Endodermal cell (in vitro differentiated cells): ENCODE measurements at regions not wholly inside any gene's neighbourhood (a gene's known extent, or its start where the extent isn't known, plus 50 kb on each side); places are given as distances from the start of the nearest gene placed in this dataset.

Source experiments
- DNase-seq: peaks from one replicate; pipeline ENCODE4 v3.0.0-alpha.2; 2017
- H3K27ac ChIP-seq: 2 replicates; pipeline ENCODE4 v1.5.1; 2013; ENCODE audit warnings: mild to moderate bottlenecking, low read depth, low read length, moderate library complexity
- H3K27me3 ChIP-seq: 2 replicates; pipeline ENCODE4 v1.6.1; 2013; ENCODE audit warnings: mild to moderate bottlenecking, low read length, moderate library complexity; ENCODE audit not compliant: insufficient read depth, control insufficient read depth, poor library complexity, severe bottlenecking
- H3K36me3 ChIP-seq: 2 replicates; pipeline ENCODE4 v1.7.0; 2013; ENCODE audit warnings: mild to moderate bottlenecking, low read length, moderate library complexity; ENCODE audit not compliant: control insufficient read depth, insufficient read depth
- H3K4me1 ChIP-seq: one replicate; pipeline ENCODE4 v1.7.0; 2013; ENCODE audit warnings: low read length; ENCODE audit not compliant: control insufficient read depth, insufficient read depth
- H3K4me3 ChIP-seq: 2 replicates; pipeline ENCODE4 v1.5.1; 2013; ENCODE audit warnings: mild to moderate bottlenecking, low read length, moderate library complexity
- H3K9ac ChIP-seq: 2 replicates; pipeline ENCODE4 v1.6.1; 2013; ENCODE audit warnings: mild to moderate bottlenecking, low read length, moderate library complexity; ENCODE audit not compliant: poor library complexity, severe bottlenecking; ENCODE audit errors: extremely low read depth
- H3K9me3 ChIP-seq: 2 replicates; pipeline ENCODE4 v1.6.1; 2013; ENCODE audit warnings: mild to moderate bottlenecking, low read length, moderate library complexity; ENCODE audit not compliant: control insufficient read depth
- H3K27ac Mint-ChIP-seq: 2 replicates; pipeline ENCODE4 v1.8.0; 2020; ENCODE audit warnings: mixed read lengths
- H3K27me3 Mint-ChIP-seq: 2 replicates; pipeline ENCODE4 v1.8.0; 2021; ENCODE audit warnings: mild to moderate bottlenecking, mixed read lengths; ENCODE audit not compliant: insufficient read depth
- H3K36me3 Mint-ChIP-seq: 2 replicates; pipeline ENCODE4 v1.8.0; 2020; ENCODE audit warnings: low read depth, mixed read lengths
- H3K4me1 Mint-ChIP-seq: 2 replicates; pipeline ENCODE4 v1.8.0; 2020; ENCODE audit warnings: mixed read lengths
- H3K4me3 Mint-ChIP-seq: 2 replicates; pipeline ENCODE4 v1.8.0; 2020; ENCODE audit warnings: mild to moderate bottlenecking, moderate library complexity, mixed read lengths
- H3K9me3 Mint-ChIP-seq: 2 replicates; pipeline ENCODE4 v1.8.0; 2020; ENCODE audit warnings: mild to moderate bottlenecking, mixed read lengths
- CTCF ChIP-seq: fragments of 200-600 bp; sonication (generic); conservative IDR thresholded peaks from 2 replicates; pipeline ENCODE4 v1.5.0; 2021; ENCODE audit warnings: antibody characterized with exemption, mild to moderate bottlenecking
- WGBS, 2 experiments: methylation state at CpG; one replicate each; pipeline versions ENCODE4 v1.1.5 to v1.1.7; 2013; ENCODE audit warnings: missing lambda C conversion rate in 2 of 2, mixed read lengths in 1 of 2; ENCODE audit not compliant: insufficient coverage in 1 of 2, insufficient read length in 1 of 2; 5-methylcytosine and 5-hydroxymethylcytosine counted together

GRCh38 chr15:37638691-37639090, 295.7 kb upstream of the TMCO5A start:
- DNase-seq, result no peak
- Mint-ChIP-seq H3K27me3 (peaks cover 8% of the 10 kb centered on the region), H3K36me3 (no peaks in the 10 kb centered on the region), H3K27ac (no peak overlapping the region), H3K9me3 (peaks cover 2% of the 10 kb centered on the region), H3K4me3 (no peak overlapping the region), H3K4me1 (no peaks in the 10 kb centered on the region)
- H3K9ac ChIP-seq, result no peak overlapping the region
- no peak overlapping the region for H3K4me3 ChIP-seq
- TF ChIP-seq CTCF, result no peak
- H3K4me1 ChIP-seq, result no peaks in the 10 kb centered on the region
- no peaks in the 10 kb centered on the region for H3K36me3 ChIP-seq
- H3K9me3 ChIP-seq, result no peaks in the 10 kb centered on the region
- no peak overlapping the region for H3K27ac ChIP-seq
- H3K27me3 ChIP-seq, result peaks cover 10% of the 10 kb centered on the region

GRCh38 chr15:37652646-37653417, 281.6 kb upstream of the TMCO5A start:
- Histone ChIP-seq H3K36me3 (no peaks in the 10 kb centered on the region), H3K27ac (no peak overlapping the region), H3K9me3 (peaks cover 15% of the 10 kb centered on the region), H3K4me3 (no peak overlapping the region), H3K9ac (no peak overlapping the region), H3K4me1 (no peaks in the 10 kb centered on the region), H3K27me3 (no peaks in the 10 kb centered on the region)
- Mint-ChIP-seq H3K9me3 (peaks cover 19% of the 10 kb centered on the region), H3K4me1 (peaks cover 3% of the 10 kb centered on the region), H3K4me3 (no peak overlapping the region), H3K27ac (no peak overlapping the region), H3K27me3 (no peaks in the 10 kb centered on the region), H3K36me3 (no peaks in the 10 kb centered on the region)
- DNase-seq, result peak; percentile 56
- TF ChIP-seq CTCF, result peak; percentile 21
- 80 to 85% methylated on average over 1 to 2 of the region's 2 CpGs for WGBS, 2 experiments

- no peak for TF ChIP-seq CTCF
- no peaks in the 10 kb centered on the region for H3K36me3 ChIP-seq
- H3K9me3 ChIP-seq, result no peaks in the 10 kb centered on the region
- peaks cover 3% of the 10 kb centered on the region for H3K27me3 Mint-ChIP-seq
- H3K4me3 ChIP-seq, result no peak overlapping the region
- no peaks in the 10 kb centered on the region for H3K27me3 ChIP-seq
- H3K4me1 ChIP-seq, result no peaks in the 10 kb centered on the region
- peaks cover 5% of the 10 kb centered on the region for H3K9me3 Mint-ChIP-seq
- no peaks in the 10 kb centered on the region for H3K36me3 Mint-ChIP-seq
- no peak overlapping the region for H3K27ac ChIP-seq
- WGBS, 2 experiments, result 7 to 47% methylated on average over 2 to 3 of the region's 3 CpGs
- peak; percentile 82 for DNase-seq
- H3K4me3 Mint-ChIP-seq, result no peak overlapping the region
- no peak overlapping the region for H3K27ac Mint-ChIP-seq
- H3K4me1 Mint-ChIP-seq, result peaks cover 23% of the 10 kb centered on the region
- H3K9ac ChIP-seq, result no peak overlapping the region
Observed at GRCh38 chr15:37678124-37678523, 256.3 kb upstream of the TMCO5A start.
